Eye (tissue), 1 donor: ENCODE measurements at regions not wholly inside any gene's neighbourhood (a gene's known extent, or its start where the extent isn't known, plus 50 kb on each side); places are given as distances from the start of the nearest gene placed in this dataset.
"Not testable (repeated sequence)": the region's sequence is repeated elsewhere in the genome, so short reads cannot be mapped to it uniquely, and the experiment has no call there.

Source experiments
- DNase-seq: peaks from one replicate; pipeline ENCODE4 v3.0.0-alpha.2; 2015

GRCh38 chr14:34381304-34381703 is 80.7 kb downstream of the SPTSSA start:
- not testable (repeated sequence) for DNase-seq

GRCh38 chr14:34380471-34380845 is 81.6 kb downstream of the SPTSSA start:
- no peak for DNase-seq

GRCh38 chr14:34379816-34380470 is 82.1 kb downstream of the SPTSSA start:
- DNase-seq, result no peak

GRCh38 chr14:34376649-34377267 is 85.3 kb downstream of the SPTSSA start:
- DNase-seq, result no peak

GRCh38 chr14:34374998-34375740 is 86.9 kb downstream of the SPTSSA start:
- DNase-seq, result no peak

GRCh38 chr14:34373191-34373590 is 88.8 kb downstream of the SPTSSA start:
- no peak for DNase-seq

- DNase-seq, result no peak
Observed at GRCh38 chr14:34372786-34373185, 89.3 kb downstream of the SPTSSA start.

GRCh38 chr14:34369648-34370030 is 92.4 kb downstream of the SPTSSA start:
- no peak for DNase-seq

GRCh38 chr14:34368971-34369647 is 92.9 kb downstream of the SPTSSA start:
- DNase-seq, result no peak

GRCh38 chr14:34368115-34368970 is 93.7 kb downstream of the SPTSSA start:
- no peak for DNase-seq

- no peak for DNase-seq
Observed at GRCh38 chr14:34365309-34365915, 96.6 kb downstream of the SPTSSA start.

GRCh38 chr14:34364201-34364600 is 97.8 kb downstream of the SPTSSA start:
- DNase-seq, result no peak

- DNase-seq, result no peak
Observed at GRCh38 chr14:34363733-34364134, 98.3 kb downstream of the SPTSSA start.

GRCh38 chr14:34362641-34363251 is 99.3 kb downstream of the SPTSSA start:
- DNase-seq, result no peak

GRCh38 chr14:34361504-34362011 is 100.5 kb downstream of the SPTSSA start:
- DNase-seq, result no peak

- DNase-seq, result no peak
Observed at GRCh38 chr14:34359420-34360117, 102.5 kb downstream of the SPTSSA start.

GRCh38 chr14:34356264-34356654 is 105.8 kb downstream of the SPTSSA start:
- no peak for DNase-seq

- DNase-seq, result peak; percentile 51
Observed at GRCh38 chr14:34355584-34356263, 106.3 kb downstream of the SPTSSA start.

- no peak for DNase-seq
Observed at GRCh38 chr14:34354556-34354955, 107.5 kb downstream of the SPTSSA start.

GRCh38 chr14:34350903-34351302 is 111.1 kb downstream of the SPTSSA start:
- DNase-seq, result no peak
